OCI-LY1 (cell line): ENCODE measurements at regions not wholly inside any gene's neighbourhood (a gene's known extent, or its start where the extent isn't known, plus 50 kb on each side); places are given as distances from the start of the nearest gene placed in this dataset.

ENCODE experiments used
- EZH2 ChIP-seq: fragments of 200-600 bp; sonication (generic), shearing (Covaris generic); IDR thresholded peaks from 2 replicates; pipeline ENCODE4 v1.8.0; 2017; ENCODE audit warnings: borderline replicate concordance, mixed run types, mild to moderate bottlenecking, antibody characterized with exemption, low read length, moderate library complexity, mixed read lengths
- TF ChIP-seq, protein P1 (sequence below): fragments of 200-600 bp; sonication (generic), shearing (Covaris generic); IDR thresholded peaks from 2 replicates; pipeline ENCODE4 v1.5.1; 2017; ENCODE audit warnings: mild to moderate bottlenecking, antibody characterized with exemption, low read length, moderate library complexity, mixed read lengths

DNA sequence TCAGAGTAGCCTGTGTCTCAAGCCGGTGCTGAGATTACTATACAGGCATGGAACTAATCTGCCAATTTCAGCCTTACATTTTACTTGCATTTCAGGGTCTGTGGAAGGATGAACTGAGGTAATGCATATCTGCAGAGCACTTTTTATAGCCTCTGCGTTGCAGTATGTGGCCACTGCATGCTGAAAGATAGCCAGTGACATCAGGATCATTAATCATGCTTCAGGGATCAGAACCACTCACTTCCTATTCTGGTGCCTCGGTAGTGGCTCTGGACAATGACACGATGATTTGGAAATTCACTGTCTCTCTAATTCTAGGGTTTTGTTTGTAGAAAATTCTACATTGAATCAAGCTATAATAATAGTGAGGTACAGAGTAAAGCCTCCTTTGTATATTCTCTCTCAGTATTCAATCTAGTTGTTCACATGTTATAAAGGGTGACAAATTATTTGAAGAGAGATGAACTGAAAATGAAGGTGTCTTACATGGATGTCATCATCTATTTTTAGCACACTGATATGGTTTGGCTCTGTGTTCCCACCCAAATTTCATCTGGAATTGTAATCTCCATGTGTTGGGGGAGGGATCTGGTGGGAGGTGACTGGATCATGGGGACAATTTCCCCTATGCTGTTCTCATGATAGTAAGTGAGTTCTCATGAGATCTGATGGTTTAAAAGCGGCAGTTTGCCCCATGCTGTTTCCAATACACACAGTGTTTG, 554.3 kb upstream of the MIS18BP1 start:
- TF ChIP-seq, protein P1, sequence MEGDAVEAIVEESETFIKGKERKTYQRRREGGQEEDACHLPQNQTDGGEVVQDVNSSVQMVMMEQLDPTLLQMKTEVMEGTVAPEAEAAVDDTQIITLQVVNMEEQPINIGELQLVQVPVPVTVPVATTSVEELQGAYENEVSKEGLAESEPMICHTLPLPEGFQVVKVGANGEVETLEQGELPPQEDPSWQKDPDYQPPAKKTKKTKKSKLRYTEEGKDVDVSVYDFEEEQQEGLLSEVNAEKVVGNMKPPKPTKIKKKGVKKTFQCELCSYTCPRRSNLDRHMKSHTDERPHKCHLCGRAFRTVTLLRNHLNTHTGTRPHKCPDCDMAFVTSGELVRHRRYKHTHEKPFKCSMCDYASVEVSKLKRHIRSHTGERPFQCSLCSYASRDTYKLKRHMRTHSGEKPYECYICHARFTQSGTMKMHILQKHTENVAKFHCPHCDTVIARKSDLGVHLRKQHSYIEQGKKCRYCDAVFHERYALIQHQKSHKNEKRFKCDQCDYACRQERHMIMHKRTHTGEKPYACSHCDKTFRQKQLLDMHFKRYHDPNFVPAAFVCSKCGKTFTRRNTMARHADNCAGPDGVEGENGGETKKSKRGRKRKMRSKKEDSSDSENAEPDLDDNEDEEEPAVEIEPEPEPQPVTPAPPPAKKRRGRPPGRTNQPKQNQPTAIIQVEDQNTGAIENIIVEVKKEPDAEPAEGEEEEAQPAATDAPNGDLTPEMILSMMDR = no peak
- no peak for TF ChIP-seq EZH2
